PC-9 (cell line): ENCODE measurements at regions not wholly inside any gene's neighbourhood (a gene's known extent, or its start where the extent isn't known, plus 50 kb on each side); places are given as distances from the start of the nearest gene placed in this dataset.
"Not testable (repeated sequence)": the region's sequence is repeated elsewhere in the genome, so short reads cannot be mapped to it uniquely, and the experiment has no call there.

Experiments used
- BruUV-seq: library from RNA; stranded (reverse); fragments of 400-500 nt; replicated peaks from 2 replicates; lab custom pipeline; 2021; lab: Mats Ljungman, UMichigan
- CTCF ChIA-PET: fragments of 300-600 bp; sonication (Branson Sonifier 250); formaldehyde crosslinking; loops from one replicate; lab custom pipeline; 2022; ENCODE audit warnings: antibody characterized with exemption; lab: Charles Lee
- POLR2A ChIA-PET: fragments of 300-600 bp; sonication (Branson Sonifier 250); formaldehyde crosslinking; loops from one replicate; lab custom pipeline; 2022; ENCODE audit warnings: antibody characterized with exemption; ENCODE audit not compliant: unreplicated experiment; lab: Charles Lee
- DNase-seq, 2 experiments: peaks; one replicate each; pipeline versions ENCODE4 v3.0.0 to v3.0.0-alpha.2; 2015 to 2022; ENCODE audit warnings: mixed read lengths in 1 of 2
- H2AFZ ChIP-seq: fragments of 200-600 bp; sonication (generic); 2 replicates; pipeline ENCODE4 v1.8.1; 2017; ENCODE audit warnings: antibody characterized with exemption
- H3F3A ChIP-seq: fragments of 200-600 bp; sonication (generic); 2 replicates; pipeline ENCODE4 v1.8.1; 2017; ENCODE audit warnings: antibody characterized with exemption, mild to moderate bottlenecking, low read depth; ENCODE audit not compliant: insufficient read depth
- H3K27ac ChIP-seq: fragments of 200-600 bp; sonication (generic); 2 replicates; pipeline ENCODE4 v1.6.1; 2016; ENCODE audit warnings: mixed run types
- H3K27me3 ChIP-seq: fragments of 200-600 bp; sonication (generic); 2 replicates; pipeline ENCODE4 v1.6.1; 2016; ENCODE audit warnings: low read depth, mixed run types; ENCODE audit not compliant: insufficient read depth
- H3K36me3 ChIP-seq: fragments of 200-600 bp; sonication (generic); 2 replicates; pipeline ENCODE4 v1.6.1; 2016; ENCODE audit warnings: low read depth, mixed run types
- H3K4me1 ChIP-seq: fragments of 200-600 bp; sonication (generic); replicated peaks from 2 replicates; pipeline ENCODE4 v1.6.1; 2016; ENCODE audit warnings: mixed run types; ENCODE audit not compliant: insufficient read depth
- H3K4me2 ChIP-seq: fragments of 200-600 bp; sonication (generic); 2 replicates; pipeline ENCODE4 v1.6.1; 2017; ENCODE audit warnings: mixed run types
- H3K4me3 ChIP-seq: fragments of 200-600 bp; sonication (generic); 2 replicates; pipeline ENCODE4 v1.6.1; 2016; ENCODE audit warnings: mixed run types
- H3K79me2 ChIP-seq: fragments of 200-600 bp; sonication (generic); 2 replicates; pipeline ENCODE4 v1.6.1; 2017; ENCODE audit warnings: low read depth, mixed run types
- H3K9me2 ChIP-seq: fragments of 200-600 bp; sonication (generic); 2 replicates; pipeline ENCODE4 v1.8.1; 2017; ENCODE audit warnings: mild to moderate bottlenecking; ENCODE audit not compliant: insufficient read depth
- H3K9me3 ChIP-seq: fragments of 200-600 bp; sonication (generic); 2 replicates; pipeline ENCODE4 v1.8.1; 2016; ENCODE audit warnings: low read depth; ENCODE audit not compliant: insufficient read depth
- H4K20me1 ChIP-seq: fragments of 200-600 bp; sonication (generic); 2 replicates; pipeline ENCODE4 v1.8.1; 2017; ENCODE audit not compliant: insufficient read depth
- EZH2 ChIP-seq: fragments of 200-600 bp; sonication (generic); IDR thresholded peaks from 2 replicates; pipeline ENCODE4 v1.8.0; 2017; ENCODE audit warnings: antibody characterized with exemption, low read depth
- intact Hi-C: fragments of 100-400 bp; cut with micrococcal nuclease; formaldehyde crosslinking; loops from one replicate; pipeline ENCODE4 v1.10.0; 2022; ENCODE audit not compliant: unreplicated experiment
- TF ChIP-seq, protein P1 (sequence below): fragments of 200-600 bp; sonication (generic); conservative IDR thresholded peaks from 2 replicates; pipeline ENCODE4 v1.6.1; 2017; ENCODE audit warnings: mixed run types, antibody characterized with exemption, mild to moderate bottlenecking, moderate library complexity

GRCh38 chr14:105765072-105765825 lies 238.9 kb downstream of the TMEM121 start:
- intact Hi-C loops, H3K79me2 ChIP-seq, DNase-seq, H3K9me2 ChIP-seq, H3K4me3 ChIP-seq, H3K36me3 ChIP-seq, H2AFZ ChIP-seq, H4K20me1 ChIP-seq, CTCF ChIA-PET, H3K4me2 ChIP-seq, H3F3A ChIP-seq, POLR2A ChIA-PET, BruUV-seq, H3K9me3 ChIP-seq, H3K27ac ChIP-seq, H3K4me1 ChIP-seq: not testable (repeated sequence)
- peaks cover 49% of the 10 kb centered on the region for H3K27me3 ChIP-seq

- no peak overlapping the region for H3K4me3 ChIP-seq
- no peaks in the 10 kb centered on the region for H3K9me3 ChIP-seq
- H3K36me3 ChIP-seq = no peaks in the 10 kb centered on the region
- H2AFZ ChIP-seq = no peak overlapping the region
- no TSS peak for BruUV-seq
- no peaks in the 10 kb centered on the region for H3K9me2 ChIP-seq
- no peak for TF ChIP-seq EZH2
- TF ChIP-seq, protein P1, sequence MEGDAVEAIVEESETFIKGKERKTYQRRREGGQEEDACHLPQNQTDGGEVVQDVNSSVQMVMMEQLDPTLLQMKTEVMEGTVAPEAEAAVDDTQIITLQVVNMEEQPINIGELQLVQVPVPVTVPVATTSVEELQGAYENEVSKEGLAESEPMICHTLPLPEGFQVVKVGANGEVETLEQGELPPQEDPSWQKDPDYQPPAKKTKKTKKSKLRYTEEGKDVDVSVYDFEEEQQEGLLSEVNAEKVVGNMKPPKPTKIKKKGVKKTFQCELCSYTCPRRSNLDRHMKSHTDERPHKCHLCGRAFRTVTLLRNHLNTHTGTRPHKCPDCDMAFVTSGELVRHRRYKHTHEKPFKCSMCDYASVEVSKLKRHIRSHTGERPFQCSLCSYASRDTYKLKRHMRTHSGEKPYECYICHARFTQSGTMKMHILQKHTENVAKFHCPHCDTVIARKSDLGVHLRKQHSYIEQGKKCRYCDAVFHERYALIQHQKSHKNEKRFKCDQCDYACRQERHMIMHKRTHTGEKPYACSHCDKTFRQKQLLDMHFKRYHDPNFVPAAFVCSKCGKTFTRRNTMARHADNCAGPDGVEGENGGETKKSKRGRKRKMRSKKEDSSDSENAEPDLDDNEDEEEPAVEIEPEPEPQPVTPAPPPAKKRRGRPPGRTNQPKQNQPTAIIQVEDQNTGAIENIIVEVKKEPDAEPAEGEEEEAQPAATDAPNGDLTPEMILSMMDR = no peak
- peaks cover 45% of the 10 kb centered on the region for H3K27me3 ChIP-seq
- H3K4me2 ChIP-seq = no peak overlapping the region
- H3K79me2 ChIP-seq = no peaks in the 10 kb centered on the region
- intact Hi-C loops = no loop called here
- no peaks in the 10 kb centered on the region for H4K20me1 ChIP-seq
- H3K4me1 ChIP-seq = no peaks in the 10 kb centered on the region
- no peak for DNase-seq
- CTCF ChIA-PET = no interaction called here
- POLR2A ChIA-PET = no interaction called here
- H3K27ac ChIP-seq = no peak overlapping the region
- no peaks in the 10 kb centered on the region for H3F3A ChIP-seq
Observed at GRCh38 chr14:105765893-105766614, 239.7 kb downstream of the TMEM121 start.

DNA sequence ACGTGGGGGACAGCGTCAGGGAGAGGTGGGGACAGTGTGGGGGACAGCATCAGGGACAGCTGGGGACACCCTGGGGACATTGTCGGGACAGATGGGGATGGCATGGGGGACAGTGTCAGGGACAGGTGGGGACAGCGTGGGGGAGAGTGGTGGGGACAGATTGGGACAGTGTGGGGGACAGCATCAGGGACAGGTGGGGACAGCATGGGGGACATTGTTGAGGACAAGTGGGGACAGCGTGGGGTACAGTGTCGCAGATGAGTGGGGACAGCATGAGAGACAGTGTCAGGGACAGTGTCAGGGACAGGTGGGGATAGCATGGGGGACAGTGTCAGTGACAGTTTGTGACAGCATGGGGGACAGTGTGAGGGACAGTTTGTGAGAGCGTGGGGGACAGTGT lies 240.9 kb downstream of the TMEM121 start:
- BruUV-seq = no TSS peak
- POLR2A ChIA-PET = no interaction called here
- H3K79me2 ChIP-seq = no peaks in the 10 kb centered on the region
- no peaks in the 10 kb centered on the region for H3F3A ChIP-seq
- H3K4me2 ChIP-seq = no peak overlapping the region
- no peaks in the 10 kb centered on the region for H3K4me1 ChIP-seq
- H3K9me2 ChIP-seq = no peaks in the 10 kb centered on the region
- H2AFZ ChIP-seq = no peak overlapping the region
- no peaks in the 10 kb centered on the region for H3K9me3 ChIP-seq
- H3K27me3 ChIP-seq = peaks cover 34% of the 10 kb centered on the region
- intact Hi-C loops = no loop called here
- CTCF ChIA-PET = no interaction called here
- no peak for DNase-seq
- H3K36me3 ChIP-seq = no peaks in the 10 kb centered on the region
- no peak overlapping the region for H3K27ac ChIP-seq
- H4K20me1 ChIP-seq = no peaks in the 10 kb centered on the region
- no peak overlapping the region for H3K4me3 ChIP-seq
- TF ChIP-seq, protein P1 = no peak
- no peak for TF ChIP-seq EZH2

GRCh38 chr14:105768039-105768438 lies 241.7 kb downstream of the TMEM121 start:
- BruUV-seq, H3K4me2 ChIP-seq, DNase-seq, H2AFZ ChIP-seq, H3K36me3 ChIP-seq, H3K27ac ChIP-seq, H3K9me3 ChIP-seq, intact Hi-C loops, POLR2A ChIA-PET, H3K4me3 ChIP-seq, CTCF ChIA-PET, H4K20me1 ChIP-seq, H3F3A ChIP-seq, H3K4me1 ChIP-seq, H3K9me2 ChIP-seq, H3K79me2 ChIP-seq: not testable (repeated sequence)
- peaks cover 36% of the 10 kb centered on the region for H3K27me3 ChIP-seq

DNA sequence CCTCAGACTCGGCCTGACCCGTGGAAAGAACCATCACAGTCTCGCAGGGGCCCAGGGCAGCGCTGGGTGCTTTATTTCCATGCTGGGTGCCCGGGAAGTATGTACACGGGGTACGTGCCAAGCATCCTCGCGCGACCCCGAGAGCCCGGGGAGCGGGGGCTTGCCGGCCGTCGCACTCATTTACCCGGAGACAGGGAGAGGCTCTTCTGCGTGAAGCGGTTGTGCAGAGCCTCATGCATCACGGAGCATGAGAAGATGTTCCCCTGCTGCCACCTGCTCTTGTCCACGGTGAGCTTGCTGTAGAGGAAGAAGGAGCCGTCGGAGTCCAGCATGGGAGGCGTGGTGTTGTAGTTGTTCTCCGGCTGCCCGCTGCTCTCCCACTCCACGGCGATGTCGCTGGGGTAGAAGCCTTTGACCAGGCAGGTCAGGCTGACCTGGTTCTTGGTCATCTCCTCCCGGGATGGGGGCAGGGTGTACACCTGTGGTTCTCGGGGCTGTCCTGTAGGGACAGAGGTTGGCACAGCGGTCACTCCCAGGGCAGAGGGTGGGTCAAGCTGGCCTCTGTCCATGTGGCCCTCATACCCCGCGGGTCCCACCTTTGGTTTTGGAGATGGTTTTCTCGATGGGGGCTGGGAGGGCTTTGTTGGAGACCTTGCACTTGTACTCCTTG lies 242.8 kb downstream of the TMEM121 start:
- H3K36me3 ChIP-seq, H3K27ac ChIP-seq, H3K4me3 ChIP-seq, H3K9me3 ChIP-seq, H3K4me1 ChIP-seq, H3K4me2 ChIP-seq, BruUV-seq, H3K79me2 ChIP-seq, H3F3A ChIP-seq, H4K20me1 ChIP-seq, H2AFZ ChIP-seq, CTCF ChIA-PET, POLR2A ChIA-PET, H3K9me2 ChIP-seq, intact Hi-C loops, DNase-seq: not testable (repeated sequence)
- peaks cover 43% of the 10 kb centered on the region for H3K27me3 ChIP-seq
